Ovary (tissue), 3 donors: ENCODE measurements at regions not wholly inside any gene's neighbourhood (a gene's known extent, or its start where the extent isn't known, plus 50 kb on each side); places are given as distances from the start of the nearest gene placed in this dataset.

Experiments
- CTCF ChIP-seq, 3 donors: fragments of 450-650 bp in 2 of 3; fragments of 200-600 bp in 1 of 3; IDR thresholded peaks; one replicate each; pipeline versions ENCODE4 v1.5.1 to v1.8.0; 2016 to 2022; ENCODE audit warnings: antibody characterized with exemption in 3 of 3, mild to moderate bottlenecking in 1 of 3
- EP300 ChIP-seq: sonication (generic); formaldehyde crosslinking; IDR thresholded peaks from one replicate; pipeline ENCODE4 v1.6.1; 2017; ENCODE audit warnings: antibody characterized with exemption
- donor health status: DM: no; HTN: no; CAD: no.

- TF ChIP-seq CTCF (IDR thresholded peaks at IDR 0.05) (no peak), EP300 (no peak)
These were observed 119.7 kb downstream of the CAPZA3 start for GRCh38 chr12:18857656-18858055.
